Kidney tubule cell (primary cell): ENCODE measurements at regions not wholly inside any gene's neighbourhood (a gene's known extent, or its start where the extent isn't known, plus 50 kb on each side); places are given as distances from the start of the nearest gene placed in this dataset.
A peak's percentile ranks its signal among the peaks of the same experiment; 100 is the strongest.
"Not testable (repeated sequence)": the region's sequence is repeated elsewhere in the genome, so short reads cannot be mapped to it uniquely, and the experiment has no call there.

Experiments used
- DNase-seq: peaks from one replicate; pipeline ENCODE4 v3.0.0-alpha.2; 2018; ENCODE audit warnings: low spot score

DNA sequence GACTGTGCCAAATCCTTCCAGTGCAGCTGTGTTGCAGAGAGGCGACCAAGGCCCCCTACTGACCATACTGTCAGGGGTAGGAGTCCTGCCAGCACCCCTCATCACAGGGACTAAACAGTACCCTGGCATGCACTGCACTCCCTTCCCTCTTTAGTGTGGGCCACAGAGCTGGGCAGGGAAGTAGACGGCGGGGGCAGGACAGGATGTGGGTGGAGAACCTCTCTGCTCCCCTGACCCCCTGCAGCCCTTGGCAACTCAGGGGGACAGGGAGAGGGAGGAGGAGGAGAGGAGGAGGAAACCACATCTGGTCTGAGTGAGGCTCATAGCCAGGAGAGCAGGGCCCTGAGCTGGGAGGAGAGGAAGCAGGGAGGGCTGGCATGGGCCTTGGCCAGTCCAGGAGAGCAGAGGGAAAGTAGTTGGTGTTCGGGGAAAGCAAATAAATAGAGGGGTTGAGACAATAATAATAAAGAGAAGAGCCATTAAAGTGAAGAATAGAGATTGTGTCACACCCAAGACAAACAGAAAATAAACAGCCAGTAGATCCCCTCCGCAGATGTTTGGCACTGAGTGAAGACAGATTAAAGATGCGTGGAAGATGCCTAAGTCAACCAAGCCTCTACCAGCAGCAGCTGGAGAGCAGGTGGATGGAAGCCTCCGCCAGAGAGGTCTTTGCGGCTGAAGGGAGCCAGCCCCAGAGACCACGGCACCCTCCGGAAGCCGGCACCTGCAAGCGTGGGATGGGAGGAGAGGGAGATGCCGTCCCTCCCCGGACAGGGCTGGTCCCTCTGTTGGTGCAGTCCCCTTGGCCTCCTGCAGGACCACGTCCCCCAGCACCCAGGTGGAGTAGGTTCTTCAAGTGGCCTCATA lies 61.5 kb downstream of the RPUSD4 start:
- peak; percentile 12 for DNase-seq

DNA sequence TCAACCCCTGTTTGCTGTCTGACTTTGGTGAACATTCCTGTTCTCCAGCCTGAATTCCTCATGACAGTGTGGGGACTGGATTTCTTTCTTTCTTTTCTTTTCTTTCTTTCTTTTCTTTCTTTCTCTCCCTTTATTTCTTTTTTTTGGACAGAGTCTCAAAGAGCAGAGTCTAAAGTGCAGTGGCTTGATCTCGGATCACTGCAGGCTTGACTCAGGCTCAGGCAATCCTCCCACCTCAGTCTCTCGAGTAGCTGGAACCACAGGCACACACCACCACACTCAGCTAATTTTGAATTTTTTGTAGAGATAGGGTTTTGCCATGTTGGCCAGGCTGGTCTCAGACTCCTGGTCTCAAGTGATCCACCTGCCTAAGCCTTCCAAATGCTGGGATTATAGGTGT lies 63.1 kb downstream of the RPUSD4 start:
- no peak for DNase-seq

DNA sequence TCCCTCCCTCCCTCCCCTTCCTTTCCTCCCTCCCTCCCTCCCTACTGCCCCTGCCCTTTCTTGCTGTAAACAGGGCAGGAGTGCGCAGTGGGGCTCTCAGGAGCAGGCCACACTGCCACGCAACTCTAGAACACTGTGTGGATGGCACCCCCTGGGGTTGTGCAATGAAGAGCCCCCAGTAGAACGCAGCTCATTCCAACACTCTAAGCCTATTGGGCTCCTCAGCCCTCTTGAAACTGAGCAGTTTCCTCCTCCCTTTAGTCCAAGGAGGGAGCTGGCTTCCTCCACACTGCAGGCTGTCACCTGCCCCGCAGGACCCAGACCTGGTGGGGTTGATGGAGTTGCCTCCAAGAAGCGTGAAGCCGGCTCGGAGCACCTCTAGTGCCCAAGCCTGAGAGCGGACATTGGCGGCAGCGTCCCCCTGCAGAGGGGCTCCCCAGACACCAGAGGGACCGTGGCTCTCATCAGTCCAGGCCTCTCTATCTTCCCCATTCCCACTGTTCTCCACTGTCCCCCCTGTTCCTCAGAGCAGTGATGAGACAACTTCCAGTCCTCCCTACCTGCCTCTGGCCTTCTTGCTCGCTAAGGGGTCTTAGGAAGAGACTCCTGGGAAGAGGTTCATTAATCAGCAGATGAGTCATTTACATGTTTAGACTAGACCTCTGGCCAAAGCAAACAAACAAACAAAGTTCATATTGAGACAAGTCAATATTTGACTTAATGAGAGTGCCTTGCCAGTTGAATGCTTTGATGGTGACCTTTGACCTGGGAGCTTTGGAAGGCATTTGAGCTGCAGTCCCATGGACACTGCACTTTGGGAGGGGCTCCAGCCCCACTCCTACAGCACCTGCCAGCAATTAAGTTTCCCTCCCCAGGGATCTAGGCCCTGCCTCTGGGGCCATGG lies 64.0 kb downstream of the RPUSD4 start:
- DNase-seq = peak; percentile 14

DNA sequence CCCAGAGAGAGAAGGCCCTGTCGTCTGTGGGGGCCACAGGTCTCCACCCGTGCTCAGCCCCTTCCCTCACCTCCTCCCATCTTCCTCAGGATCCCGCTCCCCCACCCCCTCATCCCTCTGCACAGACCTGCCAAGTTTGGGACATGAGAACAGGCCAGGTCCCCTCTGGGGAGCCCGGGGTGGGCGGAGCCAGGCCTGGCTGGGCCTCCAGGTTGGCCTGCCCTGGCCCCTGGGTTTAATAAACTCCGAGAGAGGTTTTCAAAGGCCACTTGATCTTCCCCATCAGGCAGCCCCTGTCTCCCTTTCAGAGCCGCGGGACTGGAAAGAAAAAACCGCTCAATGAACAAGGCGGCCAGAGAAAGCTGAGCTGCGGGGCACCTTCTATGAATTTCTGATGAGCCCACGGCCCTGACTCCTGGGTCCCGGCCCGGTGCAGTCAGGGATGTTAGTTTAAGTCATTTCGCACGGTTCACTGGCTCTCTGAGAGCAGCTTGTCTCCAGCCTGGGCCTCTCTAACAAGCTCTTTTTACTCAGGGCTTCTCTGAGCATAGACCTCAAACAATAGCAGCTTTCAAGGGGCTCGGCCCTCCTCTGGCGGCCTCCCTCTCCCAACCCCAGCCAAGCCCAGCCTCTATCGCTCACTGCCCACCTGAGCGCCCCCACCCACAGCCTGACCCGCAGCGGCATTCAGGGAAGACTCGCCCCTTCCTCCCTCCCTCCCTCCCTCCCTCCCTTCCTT lies 64.8 kb downstream of the RPUSD4 start:
- DNase-seq = peak; percentile 66

DNA sequence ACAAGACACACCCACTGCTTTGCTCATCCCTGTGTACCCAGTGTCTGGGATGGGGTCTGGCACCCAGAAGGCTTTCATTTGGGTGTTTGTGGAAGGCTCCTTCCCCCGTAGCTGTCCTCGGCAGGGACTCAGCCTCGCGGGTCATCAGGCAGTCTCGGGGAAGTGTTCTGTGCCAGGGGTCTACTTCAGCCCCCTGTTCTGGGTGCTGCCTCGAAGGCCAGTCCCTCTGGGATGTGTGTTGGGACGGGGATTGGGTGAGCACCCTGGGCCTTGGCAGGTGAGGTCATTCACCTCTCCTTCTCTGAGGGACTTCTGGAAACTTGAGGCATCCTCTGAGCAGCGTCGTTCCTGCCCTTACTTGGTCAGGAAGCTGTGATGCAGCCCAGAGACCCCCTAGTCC lies 65.5 kb downstream of the RPUSD4 start:
- no peak for DNase-seq

DNA sequence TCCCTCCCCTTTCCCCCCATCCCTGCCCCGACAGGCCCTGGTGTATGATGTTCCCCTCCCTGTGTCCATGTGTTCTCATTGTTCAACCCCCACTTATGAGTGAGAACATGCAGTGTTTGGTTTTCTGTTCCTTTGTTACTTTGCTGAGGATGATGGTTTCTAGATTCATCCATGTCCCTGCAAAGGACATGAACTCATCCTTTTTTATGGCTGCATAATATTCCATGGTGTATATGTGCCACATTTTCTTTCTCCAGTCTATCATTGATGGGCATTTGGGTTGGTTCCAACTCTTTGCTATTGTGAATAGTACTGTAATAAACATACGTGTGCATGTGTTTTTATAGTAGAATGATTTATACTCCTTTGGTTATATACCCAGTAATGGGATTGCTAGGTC lies 68.0 kb downstream of the RPUSD4 start:
- not testable (repeated sequence) for DNase-seq

DNA sequence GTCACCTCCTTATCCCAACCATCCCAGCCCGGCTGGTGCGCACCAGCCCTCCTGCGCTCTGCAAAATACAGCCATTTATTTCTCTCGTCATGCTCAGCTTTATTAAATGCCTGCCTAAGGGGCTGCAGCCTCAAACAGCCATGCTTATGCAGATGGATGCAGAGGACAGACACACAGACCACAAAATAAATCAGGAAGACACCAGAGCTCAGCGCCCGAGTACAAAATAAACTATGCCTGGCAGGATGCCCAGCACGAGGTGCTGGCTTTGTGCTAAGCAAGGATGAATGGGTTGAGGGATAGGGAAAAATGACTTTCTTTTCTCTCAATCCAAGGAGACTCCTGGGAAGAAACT lies 70.5 kb downstream of the RPUSD4 start:
- DNase-seq = peak; percentile 53

DNA sequence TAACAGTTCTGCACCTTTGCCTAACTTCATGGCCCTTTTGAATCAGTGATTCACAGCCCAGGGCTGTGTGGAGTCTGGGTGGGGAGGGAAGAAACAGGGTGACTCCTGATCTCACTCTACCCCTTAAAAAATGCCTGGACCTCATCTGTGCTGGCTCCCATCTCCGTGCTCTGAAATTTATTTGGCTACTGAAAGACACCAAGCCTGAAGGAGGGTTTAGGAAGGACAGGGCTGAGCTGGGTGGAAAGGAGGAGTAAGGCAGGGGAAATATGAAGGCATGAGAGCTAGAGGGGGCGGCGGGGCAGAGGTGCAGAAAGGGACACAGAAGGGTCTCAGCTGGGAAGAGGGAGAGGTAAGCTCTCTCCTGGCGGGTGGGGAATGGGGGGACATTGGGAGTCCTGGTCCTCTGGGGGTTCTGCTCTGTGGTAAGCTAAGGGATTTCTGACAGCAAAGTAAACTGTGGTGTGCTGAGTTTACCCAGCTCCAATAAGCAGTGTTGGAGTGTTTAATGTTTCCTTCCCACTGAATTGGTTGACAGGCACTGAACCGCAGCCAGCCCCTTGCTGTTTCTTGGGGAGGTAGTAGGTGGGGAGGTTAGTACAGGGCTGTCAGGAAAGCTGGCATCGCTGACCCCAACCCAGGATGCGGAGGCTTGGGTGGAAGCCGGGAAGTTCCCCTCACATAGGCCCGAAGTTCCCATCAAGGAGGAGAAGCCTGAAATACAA lies 71.1 kb downstream of the RPUSD4 start:
- no peak for DNase-seq

DNA sequence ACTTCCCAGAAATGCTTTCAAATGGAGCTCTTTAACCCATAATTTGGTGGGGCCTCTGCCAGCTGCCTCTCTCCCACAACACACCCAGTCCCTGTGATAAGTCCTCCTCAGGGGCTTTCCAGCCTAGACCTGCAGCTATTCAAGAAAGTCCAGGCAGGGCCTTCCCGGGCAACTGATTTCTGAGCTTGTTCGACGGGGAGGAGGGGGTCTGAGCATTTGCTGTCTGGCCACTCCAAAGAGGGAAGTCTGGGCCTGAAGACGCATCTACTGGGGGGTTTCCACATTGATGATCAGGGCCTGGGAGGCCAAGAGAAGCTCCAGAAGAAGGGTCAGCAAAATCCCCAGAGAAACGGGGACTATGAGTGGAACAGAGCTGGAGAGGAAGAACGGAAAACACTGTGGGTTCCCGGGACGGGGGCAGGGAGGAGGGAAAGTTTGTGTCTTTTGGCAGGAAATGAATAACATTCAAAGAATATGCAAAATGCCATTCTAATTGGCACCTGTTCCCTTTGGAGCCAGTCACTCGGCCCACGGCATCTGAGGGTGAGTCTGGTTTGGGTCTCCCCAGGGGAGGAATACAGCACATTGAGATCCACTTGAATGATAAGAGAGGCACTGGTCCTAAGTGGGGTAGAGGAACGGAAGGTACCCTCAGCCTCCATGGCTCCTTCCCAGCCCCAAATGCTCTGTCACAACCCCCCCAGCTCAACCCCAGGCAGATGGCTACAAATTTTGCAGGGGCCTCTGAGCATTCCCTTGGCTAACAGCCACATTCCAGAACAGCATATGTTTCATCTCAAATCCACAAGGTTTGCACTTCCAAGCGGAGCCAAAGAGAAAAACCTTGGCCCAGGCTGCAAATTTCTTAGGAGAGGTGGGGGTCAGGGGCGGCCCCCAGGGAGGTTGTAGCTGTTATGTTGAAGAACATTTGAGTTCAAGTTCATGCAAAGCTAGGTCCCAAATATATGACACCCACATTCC lies 72.0 kb downstream of the RPUSD4 start:
- DNase-seq = no peak

DNA sequence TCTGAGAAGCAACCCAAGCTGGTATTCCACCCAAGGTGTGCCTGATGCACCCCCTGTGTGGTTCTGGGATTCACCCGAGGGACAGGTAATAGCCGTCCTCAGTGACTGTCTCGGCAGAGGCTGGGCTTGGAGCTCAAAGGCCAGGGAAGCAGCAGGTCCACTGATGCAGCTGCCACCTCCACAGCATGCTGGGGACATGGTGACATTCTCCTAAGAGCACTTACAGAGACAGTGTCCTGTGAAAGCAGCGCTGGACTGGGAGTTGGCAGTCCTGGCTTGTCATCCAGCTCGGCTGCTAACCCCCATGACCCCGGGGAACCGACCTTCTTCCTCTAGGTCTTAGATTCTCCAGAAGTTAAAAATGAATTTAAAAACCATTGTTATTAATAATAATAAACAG lies 72.8 kb downstream of the RPUSD4 start:
- no peak for DNase-seq

DNA sequence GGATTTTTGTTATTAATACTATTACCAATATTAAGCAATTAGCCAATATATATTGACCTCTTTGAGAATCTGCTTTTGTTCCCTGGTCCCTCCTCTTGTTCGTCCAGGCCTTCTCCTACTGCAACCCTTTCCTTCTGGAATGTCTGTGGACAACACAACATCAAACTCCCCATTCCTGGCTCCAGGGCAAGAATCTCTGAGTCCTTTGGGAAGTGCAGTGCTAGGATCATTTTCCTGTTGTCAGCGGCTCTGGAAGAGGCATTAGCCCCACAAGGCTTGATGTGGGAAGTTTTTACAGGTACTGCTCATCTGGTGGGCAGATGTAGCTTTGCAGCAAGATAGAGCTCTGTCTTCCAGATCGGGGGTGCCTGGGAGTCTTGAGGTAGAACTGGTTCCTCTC lies 74.3 kb downstream of the RPUSD4 start:
- no peak for DNase-seq

DNA sequence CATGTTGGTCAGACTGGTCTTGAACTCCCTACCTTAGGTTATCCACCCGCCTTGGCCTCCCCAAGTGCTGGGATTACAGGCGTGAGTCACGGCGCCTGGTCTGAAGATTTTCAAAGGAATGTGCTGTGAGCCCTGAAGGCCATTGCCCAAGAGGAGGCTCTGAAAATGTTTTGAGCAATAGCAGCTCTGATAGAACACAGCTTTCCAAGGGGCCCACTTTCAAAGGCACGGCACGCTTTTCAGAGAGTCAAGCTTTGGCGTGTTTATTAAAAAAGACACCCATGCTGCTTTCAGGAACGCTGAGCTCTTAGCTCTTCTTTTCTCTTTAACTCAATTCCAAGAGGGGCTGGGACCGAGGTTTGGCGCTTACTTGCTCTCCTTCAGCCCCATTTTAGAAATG lies 73.8 kb upstream of the CDON start:
- no peak for DNase-seq

DNA sequence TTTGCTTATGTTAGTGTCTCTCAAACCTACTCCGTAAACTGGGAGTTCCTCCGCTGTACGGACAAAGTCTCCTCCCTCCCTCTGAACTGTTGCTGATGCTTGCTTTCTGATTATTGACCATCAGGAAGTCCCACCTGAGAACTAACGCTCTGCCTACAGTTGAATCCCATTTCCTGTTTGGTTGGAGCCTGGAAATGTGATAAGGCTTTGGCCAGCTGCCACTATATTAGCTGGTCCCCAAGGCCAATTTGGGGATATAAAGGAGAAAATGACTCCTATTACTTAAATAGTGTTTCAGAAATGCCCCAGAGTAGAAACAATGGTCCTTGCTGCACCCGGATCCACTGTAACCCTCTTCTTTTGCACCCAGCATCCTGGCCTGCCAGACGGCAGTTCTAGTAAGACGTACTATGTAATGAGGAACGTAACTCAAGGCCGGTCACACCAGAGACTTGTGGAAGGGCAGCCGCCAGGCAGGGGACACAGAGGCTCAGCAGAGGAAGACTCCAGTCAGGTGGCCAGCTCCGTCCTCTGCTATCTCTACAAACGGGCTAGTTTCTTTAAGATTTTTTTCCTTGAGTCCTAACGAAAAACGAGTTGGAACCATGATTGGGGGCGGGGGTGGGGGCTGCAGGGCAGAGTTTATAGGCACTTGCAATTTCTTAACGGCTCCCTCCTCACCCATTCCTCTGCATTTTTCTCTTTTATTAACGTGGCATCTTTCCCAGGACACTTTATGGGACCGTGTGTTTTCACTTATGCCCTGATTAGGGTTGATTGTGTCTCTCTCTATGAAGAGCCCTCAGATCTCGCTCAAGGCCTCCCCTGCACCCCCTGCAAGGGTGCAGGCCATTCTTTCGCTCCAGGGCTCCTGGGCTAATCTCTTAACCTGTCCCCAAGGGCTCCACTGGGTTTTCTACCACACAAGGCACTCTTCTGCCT lies 72.8 kb upstream of the CDON start:
- DNase-seq = no peak

DNA sequence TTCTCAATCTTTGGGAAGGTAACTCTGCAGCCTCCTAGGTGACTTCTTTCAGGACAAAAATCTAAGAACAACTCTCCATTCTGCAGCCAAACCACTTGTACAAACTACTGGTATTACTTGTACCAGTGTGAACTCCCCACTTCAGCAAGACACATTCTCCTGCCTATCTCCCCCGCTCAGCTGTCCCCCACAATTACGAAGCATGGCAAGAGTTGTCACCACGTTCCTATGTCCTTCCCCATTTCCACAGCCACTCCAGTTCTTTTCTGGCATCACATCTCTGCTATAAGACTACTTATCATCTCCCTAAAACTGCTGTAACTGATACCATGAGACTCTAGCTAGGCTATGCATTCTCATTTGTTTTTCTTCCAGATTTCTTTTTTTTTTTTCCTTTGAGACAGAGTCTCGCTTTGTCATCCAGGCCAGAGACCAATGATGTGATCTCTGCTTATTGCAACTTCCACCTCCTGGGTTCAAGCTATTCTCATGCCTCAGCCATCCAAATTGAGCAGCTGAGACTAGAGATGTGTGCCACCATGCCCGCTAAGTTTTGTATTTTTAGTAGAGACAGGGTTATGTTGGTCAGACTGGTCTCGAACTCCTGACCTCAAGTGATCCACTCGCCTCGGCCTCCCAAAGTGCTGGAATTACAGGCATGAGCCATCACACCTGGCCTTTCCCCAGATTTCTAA lies 71.9 kb upstream of the CDON start:
- DNase-seq = no peak

DNA sequence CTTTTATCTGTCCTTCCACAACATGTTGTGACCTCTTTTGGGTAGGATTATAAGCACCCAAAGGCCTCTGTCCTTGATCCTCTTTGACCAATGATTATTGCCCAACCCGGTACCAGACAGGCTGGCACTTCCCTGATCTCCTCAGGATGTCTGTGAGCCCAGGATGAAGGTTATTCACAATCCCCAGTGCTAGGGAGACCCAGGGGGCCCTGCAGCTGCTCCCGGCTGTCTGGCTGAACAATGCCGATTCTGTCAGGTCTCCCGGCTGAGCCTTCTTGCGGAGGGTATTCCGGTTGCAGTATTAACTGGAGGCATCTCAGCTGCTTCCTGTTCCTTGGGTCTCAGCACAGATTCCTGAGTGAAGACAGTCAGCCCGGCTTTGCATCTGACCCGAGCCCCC lies 71.2 kb upstream of the CDON start:
- DNase-seq = no peak

DNA sequence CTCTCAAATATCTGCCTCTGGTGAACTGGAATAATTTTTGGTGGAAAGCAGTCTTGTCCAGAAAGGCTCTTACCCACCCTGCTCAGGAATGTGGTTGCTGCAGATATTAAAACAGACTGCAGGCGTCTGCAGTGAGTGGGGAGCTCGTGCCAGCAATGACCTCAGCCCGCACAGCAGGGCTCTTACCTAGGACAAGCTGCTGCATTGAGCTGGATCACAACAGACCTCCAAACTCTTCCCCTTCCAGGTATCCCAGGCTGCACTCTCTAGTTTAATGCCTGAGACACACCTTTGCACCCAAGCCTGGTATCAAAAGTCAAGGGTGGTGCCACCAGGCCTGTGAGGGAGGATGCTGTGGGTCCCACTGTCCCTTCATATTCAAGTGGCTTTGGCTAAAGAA lies 69.7 kb upstream of the CDON start:
- peak; percentile 51 for DNase-seq

DNA sequence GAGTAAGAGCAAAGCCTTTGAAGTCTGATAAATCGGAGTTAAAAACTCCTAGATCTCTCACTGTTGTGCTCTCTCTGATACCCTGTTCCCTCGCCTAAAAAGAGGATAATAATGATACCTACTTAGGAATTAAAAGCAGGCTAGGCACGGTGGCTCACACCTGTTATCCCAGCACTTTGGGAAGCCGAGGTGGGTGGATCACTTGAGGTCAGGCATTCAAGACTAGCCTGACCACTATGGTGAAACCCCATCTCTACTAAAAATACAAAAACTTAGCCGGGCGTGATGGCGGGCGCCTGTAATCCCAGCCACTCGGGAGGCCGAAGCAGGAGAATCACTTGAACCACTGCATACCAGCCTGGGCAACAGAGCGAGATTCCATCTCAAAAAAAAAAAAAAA lies 68.1 kb upstream of the CDON start:
- DNase-seq = not testable (repeated sequence)

DNA sequence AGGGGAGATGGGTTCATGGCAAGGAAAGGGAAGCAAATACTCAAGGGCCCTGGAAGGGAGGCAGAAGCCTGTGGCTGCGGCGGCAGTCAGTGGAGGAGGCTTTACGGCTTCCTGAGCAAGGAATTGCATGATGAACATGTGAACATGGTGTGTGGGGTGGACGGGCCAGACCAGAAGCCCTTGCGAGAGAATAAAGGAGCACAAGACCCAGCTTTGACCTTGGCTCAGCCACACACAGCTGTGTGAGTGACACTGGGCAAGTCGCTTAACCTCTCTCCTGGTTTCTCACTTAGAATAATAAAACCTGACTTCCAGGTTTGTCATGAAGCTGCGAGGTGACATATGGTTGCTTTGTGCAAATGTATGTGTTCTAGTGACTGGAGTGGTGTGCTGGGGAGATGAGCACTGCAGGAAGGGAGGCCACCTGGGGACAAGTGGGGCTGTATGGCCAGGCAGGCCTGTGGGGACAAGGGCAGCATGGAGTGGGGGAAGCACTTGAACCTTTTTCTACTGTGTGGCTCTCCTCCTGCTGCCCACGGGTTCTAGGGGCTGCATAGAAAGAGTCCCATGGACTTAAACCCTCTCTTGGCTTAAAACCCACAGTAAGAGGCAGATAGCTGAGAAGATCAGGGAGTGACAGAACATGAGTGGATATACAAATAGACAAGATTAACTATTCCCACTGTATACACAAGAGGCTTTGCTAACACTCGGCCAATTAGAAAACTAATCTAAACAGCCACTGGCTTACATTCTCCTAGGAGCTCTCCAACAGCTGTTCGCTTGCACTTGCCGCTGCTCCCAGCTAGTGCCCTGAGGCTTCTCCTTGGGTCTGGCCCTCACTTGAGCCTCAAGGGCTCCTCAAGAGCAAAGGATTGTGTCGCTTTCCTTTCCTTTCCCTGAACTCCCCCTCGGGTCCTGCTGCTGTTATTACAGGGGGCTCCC lies 67.3 kb upstream of the CDON start:
- DNase-seq = no peak
